Tibial nerve (tissue), 3 donors: ENCODE measurements at regions not wholly inside any gene's neighbourhood (a gene's known extent, or its start where the extent isn't known, plus 50 kb on each side); places are given as distances from the start of the nearest gene placed in this dataset.

ENCODE experiments used
- CTCF ChIP-seq, 5 experiments: fragments of 200-600 bp in 3 of 5; fragments of 450-650 bp in 2 of 5; sonication (generic) in 3 of 5; IDR thresholded peaks; one replicate each; pipeline ENCODE4 v1.5.1; 2016 to 2019; ENCODE audit warnings: antibody characterized with exemption in 5 of 5, mild to moderate bottlenecking in 3 of 5, moderate library complexity in 2 of 5
- POLR2A ChIP-seq, 2 donors: fragments of 450-650 bp; IDR thresholded peaks; one replicate each; pipeline ENCODE4 v1.6.1; 2017; ENCODE audit warnings: antibody characterized with exemption in 2 of 2, mild to moderate bottlenecking in 2 of 2, moderate library complexity in 2 of 2

- TF ChIP-seq CTCF (IDR thresholded peaks at IDR 0.05): no peak
- TF ChIP-seq POLR2A (IDR thresholded peaks at IDR 0.05): no peak
These were observed 59.3 kb upstream of the FAM89A start for GRCh38 chr1:231099311-231099710.
